A549 (cell line): ENCODE measurements at regions not wholly inside any gene's neighbourhood (a gene's known extent, or its start where the extent isn't known, plus 50 kb on each side); places are given as distances from the start of the nearest gene placed in this dataset.

Source experiments
- ATAC-seq, 2 experiments: fragments of 200-7000 bp in 1 of 2; fragments of >200 bp in 1 of 2; cut with Nextera tagmentation in 1 of 2; cut with Tn5 transposase in 1 of 2; 3 replicates each; pipeline versions ENCODE4 v1.8.0 to v1.9.1; 2018 to 2020; ENCODE audit warnings: mild to moderate bottlenecking in 1 of 2, moderate library complexity in 1 of 2
- CTCF ChIA-PET: fragments of 300-600 bp; sonication (Branson Sonifier 250); formaldehyde crosslinking; extraction: SDS; loops from one replicate; lab custom pipeline; 2021; ENCODE audit warnings: antibody characterized with exemption, inconsistent platforms; lab: Yijun Ruan, JAX
- POLR2A ChIA-PET: fragments of 350-600 bp; formaldehyde crosslinking; extraction: SDS; loops from one replicate; lab custom pipeline; 2021; ENCODE audit warnings: antibody characterized with exemption, inconsistent platforms; lab: Yijun Ruan, JAX
- DNase-seq, 2 experiments: peaks; one replicate each; pipeline versions ENCODE4 v3.0.0 to v3.0.0-alpha.2; 2011 to 2016; ENCODE audit warnings: low read depth in 1 of 2, low spot score in 1 of 2
- FAIRE-seq: peaks from 2 replicates; lab custom pipeline; 2011; peaks lifted over from hg19 to GRCh38; lab: Jason Lieb, UNC
- H3K27ac ChIP-seq, 2 experiments: fragments of >200 bp; sonication (Bioruptor Twin); formaldehyde crosslinking; 3 replicates each; pipeline ENCODE4 v1.5.1; 2016 to 2017
- H3K4me1 ChIP-seq: fragments of >200 bp; sonication (Bioruptor Twin); formaldehyde crosslinking; 3 replicates; pipeline ENCODE4 v1.6.1; 2016
- H3K4me2 ChIP-seq: fragments of >200 bp; sonication (Bioruptor Twin); formaldehyde crosslinking; 3 replicates; pipeline ENCODE4 v1.6.1; 2016
- H3K4me3 ChIP-seq: fragments of >200 bp; sonication (Bioruptor Twin); formaldehyde crosslinking; 3 replicates; pipeline ENCODE4 v1.5.1; 2016
- H3K9me3 ChIP-seq: fragments of >200 bp; sonication (Bioruptor Twin); formaldehyde crosslinking; 3 replicates; pipeline ENCODE4 v1.6.1; 2016
- BHLHE40 ChIP-seq: IDR thresholded peaks from 2 replicates; pipeline ENCODE4 v1.6.1; 2012; ENCODE audit warnings: low read depth, low read length, inconsistent platforms
- CBX2 ChIP-seq: fragments of 200-600 bp; sonication (generic); IDR thresholded peaks from 2 replicates; pipeline ENCODE4 v1.6.1; 2016; ENCODE audit warnings: low read depth, mild to moderate bottlenecking, borderline replicate concordance
- EHMT2 ChIP-seq: fragments of 200-600 bp; sonication (generic); IDR thresholded peaks from 2 replicates; pipeline ENCODE4 v1.6.1; 2016; ENCODE audit warnings: antibody characterized with exemption, low read depth, mild to moderate bottlenecking, moderate library complexity
- EP300 ChIP-seq, 2 experiments: fragments of >200 bp; sonication (Bioruptor Twin); formaldehyde crosslinking; IDR thresholded peaks; 2 replicates in 1 of 2; 3 replicates in 1 of 2; pipeline ENCODE4 v1.6.1; 2016 to 2017
- FOSB ChIP-seq: fragments of 250-450 bp; sonication (Bioruptor Pico); IDR thresholded peaks from 2 replicates; pipeline ENCODE4 v1.5.0; 2020; ENCODE audit warnings: mild to moderate bottlenecking, moderate library complexity
- FOSL2 ChIP-seq, 2 experiments: fragments of 450-650 bp in 1 of 2; fragments of >200 bp in 1 of 2; sonication (Bioruptor Twin) in 1 of 2; formaldehyde crosslinking; IDR thresholded peaks; 2 replicates each; pipeline versions ENCODE4 v1.5.0 to v1.6.1; 2016 to 2020; ENCODE audit warnings: mild to moderate bottlenecking in 1 of 2, moderate library complexity in 1 of 2
- GATA3 ChIP-seq: IDR thresholded peaks from 2 replicates; pipeline ENCODE4 v1.6.1; 2012; ENCODE audit warnings: borderline replicate concordance
- HDAC2 ChIP-seq: fragments of 200-600 bp; sonication (generic); IDR thresholded peaks from 2 replicates; pipeline ENCODE4 v1.6.1; 2016
- HOXB5 ChIP-seq: fragments of 250-450 bp; sonication (Bioruptor Pico); IDR thresholded peaks from 2 replicates; pipeline ENCODE4 v1.5.0; 2020; ENCODE audit warnings: mild to moderate bottlenecking, moderate library complexity
- NPAS2 ChIP-seq: fragments of 250-450 bp; sonication (Bioruptor Pico); IDR thresholded peaks from 2 replicates; pipeline ENCODE4 v1.8.0; 2022; ENCODE audit warnings: mild to moderate bottlenecking, moderate library complexity, borderline replicate concordance
- PHF8 ChIP-seq: fragments of 200-600 bp; sonication (generic); IDR thresholded peaks from 2 replicates; pipeline ENCODE4 v1.6.1; 2016; ENCODE audit warnings: low read depth, mild to moderate bottlenecking, antibody characterized with exemption, moderate library complexity, borderline replicate concordance
- POLR2A ChIP-seq: IDR thresholded peaks from 2 replicates; pipeline ENCODE4 v1.6.1; 2012; ENCODE audit warnings: mild to moderate bottlenecking, low read length
- RAD21 ChIP-seq, 2 experiments: fragments of >200 bp in 1 of 2; sonication (Bioruptor Twin) in 1 of 2; formaldehyde crosslinking in 1 of 2; IDR thresholded peaks in 1 of 2; conservative IDR thresholded peaks in 1 of 2; 2 replicates in 1 of 2; 3 replicates in 1 of 2; pipeline ENCODE4 v1.6.1; 2012 to 2018; ENCODE audit warnings: inconsistent platforms in 1 of 2
- RARB ChIP-seq: fragments of 250-450 bp; sonication (Bioruptor Pico); IDR thresholded peaks from 2 replicates; pipeline ENCODE4 v1.8.0; 2021; ENCODE audit warnings: mild to moderate bottlenecking, moderate library complexity
- RCOR1 ChIP-seq: fragments of 150-350 bp; IDR thresholded peaks from 2 replicates; pipeline ENCODE4 v1.6.1; 2014; ENCODE audit warnings: antibody characterized with exemption, low read length, low read depth
- RFX5 ChIP-seq: fragments of 450-650 bp; IDR thresholded peaks from 2 replicates; pipeline ENCODE4 v1.7.1; 2014; ENCODE audit warnings: antibody characterized with exemption, mild to moderate bottlenecking, moderate library complexity
- RNF2 ChIP-seq: fragments of 200-600 bp; sonication (generic); IDR thresholded peaks from 2 replicates; pipeline ENCODE4 v1.6.1; 2016; ENCODE audit warnings: low read depth, mild to moderate bottlenecking, antibody characterized with exemption, moderate library complexity, borderline replicate concordance
- SMC3 ChIP-seq: fragments of >200 bp; sonication (Bioruptor Twin); formaldehyde crosslinking; IDR thresholded peaks from 3 replicates; pipeline ENCODE4 v1.6.1; 2018; ENCODE audit warnings: inconsistent platforms
- TP53 ChIP-seq: fragments of 250-450 bp; sonication (Bioruptor Pico); IDR thresholded peaks from 2 replicates; pipeline ENCODE4 v1.5.0; 2021; ENCODE audit warnings: mild to moderate bottlenecking, moderate library complexity
- ZNF302 ChIP-seq: fragments of 250-450 bp; sonication (Bioruptor Pico); IDR thresholded peaks from 2 replicates; pipeline ENCODE4 v1.9.0; 2021; ENCODE audit warnings: inconsistent platforms, mild to moderate bottlenecking, moderate library complexity
- ZSCAN20 ChIP-seq: fragments of 250-450 bp; sonication (Bioruptor Pico); IDR thresholded peaks from 2 replicates; pipeline ENCODE4 v1.8.0; 2022; ENCODE audit warnings: mild to moderate bottlenecking, moderate library complexity
- whole genome bisulfite sequencing: methylation state at CpG from one replicate; pipeline ENCODE4 v1.1.6; 2017; ENCODE audit errors: missing lambda C conversion rate; 5-methylcytosine and 5-hydroxymethylcytosine counted together
- TF ChIP-seq, protein P1 (sequence below): fragments of 200-600 bp; sonication (generic); IDR thresholded peaks from 2 replicates; pipeline ENCODE4 v1.6.1; 2016; ENCODE audit warnings: antibody characterized with exemption, mild to moderate bottlenecking, moderate library complexity
- TF ChIP-seq, protein P2 (sequence below): fragments of 150-350 bp; IDR thresholded peaks from 2 replicates; pipeline ENCODE4 v1.6.1; 2014; ENCODE audit warnings: low read depth, mild to moderate bottlenecking, low read length

DNA sequence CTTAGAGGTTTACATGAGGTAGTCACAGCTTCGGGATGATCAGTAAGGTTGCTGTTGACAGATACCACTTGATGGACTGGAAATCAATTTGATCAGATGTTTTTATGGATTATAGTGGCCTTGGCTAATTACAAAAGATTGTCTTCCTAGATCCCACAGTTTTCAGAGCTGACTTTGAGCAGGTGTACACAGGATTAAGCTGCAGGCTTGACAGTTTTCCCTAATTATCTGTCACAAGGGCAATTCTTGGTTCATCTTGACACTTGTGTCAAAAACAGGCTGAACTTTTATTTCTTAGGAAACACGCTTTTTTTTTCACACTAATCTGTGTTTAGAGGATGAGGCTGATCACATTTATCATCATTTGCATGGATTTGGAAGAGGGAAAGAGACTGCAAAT, 824.0 kb upstream of the PIK3C3 start:
- WGBS: 3% methylated on average over 2 of the region's 2 CpGs
- H3K4me3 ChIP-seq: no peak overlapping the region
- no peak for TF ChIP-seq RNF2
- no peak for TF ChIP-seq TP53 (CRISPR knock-in tag)
- TF ChIP-seq PHF8: no peak
- TF ChIP-seq CBX2: no peak
- no peak for TF ChIP-seq HOXB5 (CRISPR knock-in tag)
- no peak for TF ChIP-seq EHMT2
- no peak for TF ChIP-seq RAD21 (conservative IDR thresholded peaks at IDR 0.05 in 1 of 2, IDR thresholded peaks at IDR 0.05 in 1 of 2)
- no peak for TF ChIP-seq EP300 (IDR thresholded peaks at IDR 0.05)
- TF ChIP-seq, protein P1, sequence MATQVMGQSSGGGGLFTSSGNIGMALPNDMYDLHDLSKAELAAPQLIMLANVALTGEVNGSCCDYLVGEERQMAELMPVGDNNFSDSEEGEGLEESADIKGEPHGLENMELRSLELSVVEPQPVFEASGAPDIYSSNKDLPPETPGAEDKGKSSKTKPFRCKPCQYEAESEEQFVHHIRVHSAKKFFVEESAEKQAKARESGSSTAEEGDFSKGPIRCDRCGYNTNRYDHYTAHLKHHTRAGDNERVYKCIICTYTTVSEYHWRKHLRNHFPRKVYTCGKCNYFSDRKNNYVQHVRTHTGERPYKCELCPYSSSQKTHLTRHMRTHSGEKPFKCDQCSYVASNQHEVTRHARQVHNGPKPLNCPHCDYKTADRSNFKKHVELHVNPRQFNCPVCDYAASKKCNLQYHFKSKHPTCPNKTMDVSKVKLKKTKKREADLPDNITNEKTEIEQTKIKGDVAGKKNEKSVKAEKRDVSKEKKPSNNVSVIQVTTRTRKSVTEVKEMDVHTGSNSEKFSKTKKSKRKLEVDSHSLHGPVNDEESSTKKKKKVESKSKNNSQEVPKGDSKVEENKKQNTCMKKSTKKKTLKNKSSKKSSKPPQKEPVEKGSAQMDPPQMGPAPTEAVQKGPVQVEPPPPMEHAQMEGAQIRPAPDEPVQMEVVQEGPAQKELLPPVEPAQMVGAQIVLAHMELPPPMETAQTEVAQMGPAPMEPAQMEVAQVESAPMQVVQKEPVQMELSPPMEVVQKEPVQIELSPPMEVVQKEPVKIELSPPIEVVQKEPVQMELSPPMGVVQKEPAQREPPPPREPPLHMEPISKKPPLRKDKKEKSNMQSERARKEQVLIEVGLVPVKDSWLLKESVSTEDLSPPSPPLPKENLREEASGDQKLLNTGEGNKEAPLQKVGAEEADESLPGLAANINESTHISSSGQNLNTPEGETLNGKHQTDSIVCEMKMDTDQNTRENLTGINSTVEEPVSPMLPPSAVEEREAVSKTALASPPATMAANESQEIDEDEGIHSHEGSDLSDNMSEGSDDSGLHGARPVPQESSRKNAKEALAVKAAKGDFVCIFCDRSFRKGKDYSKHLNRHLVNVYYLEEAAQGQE: no peak
- TF ChIP-seq GATA3: no peak
- TF ChIP-seq FOSL2 (IDR thresholded peaks at IDR 0.05): no peak
- TF ChIP-seq FOSL2 (CRISPR knock-in tag; IDR thresholded peaks at IDR 0.05): no peak
- TF ChIP-seq HDAC2: no peak
- H3K4me2 ChIP-seq: no peak overlapping the region
- DNase-seq (no peak), ATAC-seq (no peak), FAIRE-seq (no peak)
- H3K9me3 ChIP-seq: no peaks in the 10 kb centered on the region
- ChIA-PET CTCF (no interaction called here), POLR2A (no interaction called here)
- H3K4me1 ChIP-seq: no peaks in the 10 kb centered on the region
- H3K27ac ChIP-seq: no peak overlapping the region

DNA sequence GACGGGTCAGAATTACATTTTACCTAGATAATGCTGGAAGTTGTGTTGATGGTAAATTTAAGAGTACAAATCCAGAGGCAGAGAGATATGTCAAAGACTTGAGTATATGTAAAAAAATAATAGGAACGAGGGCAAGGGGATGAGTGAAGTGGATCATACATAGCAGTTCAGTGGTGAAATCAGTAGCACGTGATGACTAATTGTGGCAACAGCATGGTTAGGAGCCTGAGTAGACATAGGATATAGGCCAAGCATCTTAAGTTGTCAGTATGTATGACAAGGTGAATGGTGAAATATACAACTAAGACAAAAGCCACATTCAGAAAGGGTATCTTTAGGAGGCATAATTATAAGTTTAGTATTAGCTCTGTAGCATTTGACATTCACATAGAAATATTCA, 826.5 kb upstream of the PIK3C3 start:
- no peak for DNase-seq
- no peaks in the 10 kb centered on the region for H3K9me3 ChIP-seq
- no peak overlapping the region for H3K4me2 ChIP-seq
- no peak for FAIRE-seq
- CTCF ChIA-PET: no interaction called here
- no peak for ATAC-seq
- no peak overlapping the region for H3K4me3 ChIP-seq
- 2% methylated on average over 3 of the region's 3 CpGs for WGBS
- POLR2A ChIA-PET: no interaction called here
- TF ChIP-seq RARB (CRISPR knock-in tag) (no peak), NPAS2 (CRISPR knock-in tag) (no peak), RCOR1 (no peak), FOSB (CRISPR knock-in tag) (no peak), POLR2A (no peak), RFX5 (no peak), ZSCAN20 (CRISPR knock-in tag) (no peak), BHLHE40 (no peak), ZNF302 (CRISPR knock-in tag) (no peak), SMC3 (no peak)
- TF ChIP-seq, protein P1: no peak
- TF ChIP-seq, protein P2, sequence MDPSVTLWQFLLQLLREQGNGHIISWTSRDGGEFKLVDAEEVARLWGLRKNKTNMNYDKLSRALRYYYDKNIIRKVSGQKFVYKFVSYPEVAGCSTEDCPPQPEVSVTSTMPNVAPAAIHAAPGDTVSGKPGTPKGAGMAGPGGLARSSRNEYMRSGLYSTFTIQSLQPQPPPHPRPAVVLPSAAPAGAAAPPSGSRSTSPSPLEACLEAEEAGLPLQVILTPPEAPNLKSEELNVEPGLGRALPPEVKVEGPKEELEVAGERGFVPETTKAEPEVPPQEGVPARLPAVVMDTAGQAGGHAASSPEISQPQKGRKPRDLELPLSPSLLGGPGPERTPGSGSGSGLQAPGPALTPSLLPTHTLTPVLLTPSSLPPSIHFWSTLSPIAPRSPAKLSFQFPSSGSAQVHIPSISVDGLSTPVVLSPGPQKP: no peak
- no peaks in the 10 kb centered on the region for H3K4me1 ChIP-seq
- no peak overlapping the region for H3K27ac ChIP-seq
